ENCODE measurements at regions not wholly inside any gene's neighbourhood (a gene's known extent, or its start where the extent isn't known, plus 50 kb on each side); places are given as distances from the start of the nearest gene placed in this dataset.
A peak's percentile ranks its signal among the peaks of the same experiment; 100 is the strongest.

- no peak for DNase-seq (ENCODE audit: low spot score)
Observed at GRCh38 chr13:76516586-76516985, 369.6 kb downstream of the KCTD12 start.

GRCh38 chr13:76516013-76516412 lies 370.2 kb downstream of the KCTD12 start:
- no peak for DNase-seq (ENCODE audit: low spot score)

DNA sequence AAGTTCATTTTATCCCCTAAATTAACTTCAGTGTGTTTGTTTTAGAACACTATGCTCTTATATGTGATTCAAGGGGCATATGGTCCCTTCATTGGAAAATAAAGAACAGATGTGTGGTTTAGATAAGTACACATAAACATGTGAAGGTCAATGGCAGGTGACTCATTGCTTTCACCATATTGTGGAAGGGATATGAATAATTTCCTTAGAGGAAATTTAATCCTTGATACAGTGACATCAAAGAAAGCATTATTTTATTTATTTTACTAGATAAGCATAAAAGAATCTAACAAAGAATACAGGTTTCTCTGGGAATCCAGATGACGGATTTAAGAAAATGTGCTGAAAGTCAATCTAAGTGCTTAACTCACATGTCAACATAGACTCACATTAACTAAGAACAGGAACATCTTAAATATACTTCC lies 373.5 kb downstream of the KCTD12 start:
- no peak for DNase-seq (ENCODE audit: low spot score)

DNA sequence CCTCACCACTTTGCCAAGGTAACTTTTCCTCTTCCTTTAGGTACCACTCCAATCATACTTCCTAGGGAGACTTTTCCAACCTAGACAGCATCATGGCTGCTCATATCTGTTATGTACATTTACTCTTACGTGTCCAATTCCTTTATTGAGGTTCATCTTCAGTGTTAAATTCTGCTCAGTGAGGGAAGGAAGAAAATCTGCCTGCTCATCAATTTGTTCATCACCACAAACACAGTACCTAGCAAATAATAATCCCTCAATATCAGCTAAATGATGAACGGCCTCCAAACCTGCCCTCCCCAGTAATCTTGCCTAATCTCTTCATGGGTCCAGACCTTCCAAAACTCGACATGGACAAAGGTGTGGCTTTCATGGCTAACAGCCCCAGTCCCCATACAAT lies 380.8 kb downstream of the KCTD12 start:
- no peak for DNase-seq (ENCODE audit: low spot score)

GRCh38 chr13:76503766-76504165 lies 382.4 kb downstream of the KCTD12 start:
- DNase-seq (ENCODE audit: low spot score), result no peak

DNA sequence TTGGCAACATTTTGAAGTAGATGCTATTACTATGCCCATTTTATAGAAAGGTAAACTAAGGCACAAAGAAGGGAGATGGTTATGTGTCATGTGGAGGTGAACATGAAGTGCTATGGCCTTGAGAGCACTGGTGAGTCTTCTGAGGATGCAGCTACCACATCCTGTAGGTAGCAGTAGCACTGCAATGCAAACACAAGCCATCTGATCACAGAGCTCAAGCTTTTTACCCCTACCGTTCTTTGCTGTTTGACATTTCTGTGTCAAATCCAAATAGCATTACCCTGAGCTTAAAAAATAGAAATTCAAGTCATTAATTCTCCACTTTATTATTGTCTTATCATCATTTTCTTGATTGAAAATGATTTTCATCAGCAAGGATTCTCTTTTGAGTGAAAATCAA lies 382.9 kb downstream of the KCTD12 start:
- no peak for DNase-seq (ENCODE audit: low spot score)

DNA sequence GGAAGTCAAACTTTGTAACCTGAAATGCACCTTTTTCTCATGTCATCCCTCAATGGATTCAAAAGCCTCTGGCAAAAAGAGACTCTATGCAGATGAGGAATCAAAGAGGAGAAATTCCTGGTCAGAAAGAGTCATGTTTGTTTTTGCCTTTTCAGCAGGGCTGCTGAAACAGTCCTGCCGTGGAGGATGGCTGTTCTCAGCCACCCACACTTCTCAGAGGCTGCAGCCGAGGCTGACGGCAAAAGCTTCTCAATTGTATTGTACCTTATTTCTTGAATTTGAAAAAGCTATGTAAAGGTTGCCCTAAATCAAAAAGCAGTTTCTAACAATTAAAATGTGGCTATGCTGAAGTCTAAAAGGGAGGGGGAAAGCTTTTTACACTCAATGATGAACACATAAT lies 385.3 kb downstream of the KCTD12 start:
- no peak for DNase-seq (ENCODE audit: low spot score)

GRCh38 chr13:76499891-76500290 lies 386.3 kb downstream of the KCTD12 start:
- no peak for DNase-seq (ENCODE audit: low spot score)

DNA sequence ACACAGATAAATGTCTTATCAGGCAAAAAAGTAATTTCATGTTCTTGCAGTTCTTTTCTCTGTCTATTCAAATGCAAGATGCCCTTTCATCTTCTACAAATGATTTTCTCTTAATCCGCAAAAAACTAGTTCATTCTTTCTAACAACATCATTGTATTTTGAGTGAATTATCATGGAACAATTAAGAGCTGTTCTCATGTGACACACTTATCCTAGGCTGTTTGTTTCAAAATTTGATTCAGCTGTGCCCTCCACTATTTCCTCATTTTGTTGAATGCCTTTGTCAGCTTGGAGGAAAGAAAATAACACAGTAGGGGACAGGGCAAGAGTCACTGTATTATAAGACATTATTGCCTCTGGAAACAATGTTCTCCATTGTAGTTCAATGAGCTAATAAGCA lies 396.9 kb downstream of the KCTD12 start:
- DNase-seq (ENCODE audit: low spot score), result no peak

- no peak for DNase-seq (ENCODE audit: low spot score)
Observed at GRCh38 chr13:76481738-76482137, 404.5 kb downstream of the KCTD12 start.

GRCh38 chr13:76474966-76475365 lies 411.2 kb downstream of the KCTD12 start:
- DNase-seq (ENCODE audit: low spot score), result no peak

DNA sequence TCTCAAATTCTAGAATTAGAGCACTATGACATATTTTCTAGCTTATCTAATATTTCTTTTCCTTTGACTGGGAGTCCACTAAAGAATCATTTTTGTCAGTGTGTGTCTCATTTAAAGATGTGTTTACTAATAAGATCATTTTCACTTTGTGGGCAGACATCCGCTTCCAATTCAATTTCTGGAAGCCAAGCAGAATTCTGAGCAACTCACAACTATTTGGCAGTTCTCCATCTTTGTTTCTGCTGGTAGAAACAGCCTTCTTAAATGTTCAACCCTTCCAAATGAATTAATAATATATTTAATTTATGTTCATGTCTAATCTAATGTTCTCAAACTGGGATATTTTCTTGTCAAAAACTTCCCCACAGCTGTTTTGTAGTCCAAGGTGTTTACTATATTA lies 411.8 kb downstream of the KCTD12 start:
- DNase-seq (ENCODE audit: low spot score), result no peak

- DNase-seq (ENCODE audit: low spot score), result peak; percentile 77
Observed at GRCh38 chr13:76473552-76474134, 412.6 kb downstream of the KCTD12 start.

GRCh38 chr13:76472916-76473315 lies 413.3 kb downstream of the KCTD12 start:
- DNase-seq (ENCODE audit: low spot score), result no peak

DNA sequence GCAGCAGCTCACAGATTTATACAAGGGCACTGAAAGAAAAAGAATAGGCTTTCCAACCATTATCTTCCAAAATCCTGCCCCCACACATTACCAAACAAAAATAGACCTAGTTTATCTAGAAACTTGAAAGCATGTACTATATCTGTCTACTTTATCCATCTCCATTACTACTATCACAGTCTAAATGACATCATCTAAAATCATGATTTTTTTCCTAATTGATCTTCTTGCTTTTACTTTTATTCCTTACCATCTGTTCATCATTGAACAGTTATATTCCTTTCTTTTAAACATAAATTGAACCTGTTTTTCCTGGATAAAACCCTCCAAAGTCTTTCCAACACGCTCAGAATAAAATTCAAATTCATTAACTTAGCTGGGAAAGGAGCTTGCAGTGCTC lies 414.7 kb downstream of the KCTD12 start:
- DNase-seq (ENCODE audit: low spot score), result no peak

GRCh38 chr13:76470991-76471390 lies 415.2 kb downstream of the KCTD12 start:
- DNase-seq (ENCODE audit: low spot score), result no peak

- DNase-seq (ENCODE audit: low spot score), result no peak
Observed at GRCh38 chr13:76466043-76466442, 420.2 kb downstream of the KCTD12 start.

DNA sequence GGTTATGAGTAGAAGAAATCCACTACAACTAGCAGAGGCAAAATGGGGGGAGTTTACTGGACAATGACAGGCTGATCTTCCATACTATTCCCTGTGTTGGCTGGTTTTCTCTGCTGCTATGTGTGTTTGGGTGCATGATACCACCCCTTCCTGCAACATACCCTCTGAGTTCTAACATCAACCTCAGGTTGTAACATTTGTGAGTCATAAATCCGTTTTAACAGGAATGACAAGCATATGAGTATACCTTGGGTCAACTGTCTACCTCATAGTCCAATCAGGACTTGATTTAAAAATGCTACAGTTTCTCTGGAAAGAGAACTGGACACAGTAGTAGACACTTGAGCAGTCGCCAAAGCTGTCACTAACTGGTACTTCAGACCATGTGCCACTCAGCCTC lies 422.9 kb downstream of the KCTD12 start:
- no peak for DNase-seq (ENCODE audit: low spot score)

DNA sequence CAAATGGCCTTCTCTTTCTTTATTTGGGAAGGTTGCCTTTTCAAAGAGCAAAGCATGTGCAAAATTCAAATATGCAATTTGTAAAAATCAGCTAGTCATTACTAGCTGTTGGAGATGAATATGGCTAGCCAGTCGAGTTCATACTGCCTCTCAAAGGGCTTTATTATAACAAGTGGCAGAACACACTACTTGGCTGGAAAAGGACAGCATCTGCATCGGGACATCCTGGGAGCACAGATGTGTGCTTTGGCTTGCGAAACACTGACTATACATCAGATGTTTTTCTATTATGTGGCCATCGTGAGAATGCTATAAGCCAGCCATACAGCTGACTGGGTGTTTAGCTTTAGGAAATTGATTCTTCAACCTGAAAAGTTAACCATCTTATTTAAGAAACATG lies 424.2 kb downstream of the KCTD12 start:
- no peak for DNase-seq (ENCODE audit: low spot score)

GRCh38 chr13:76461484-76461883 lies 424.7 kb downstream of the KCTD12 start:
- no peak for DNase-seq (ENCODE audit: low spot score)

DNA sequence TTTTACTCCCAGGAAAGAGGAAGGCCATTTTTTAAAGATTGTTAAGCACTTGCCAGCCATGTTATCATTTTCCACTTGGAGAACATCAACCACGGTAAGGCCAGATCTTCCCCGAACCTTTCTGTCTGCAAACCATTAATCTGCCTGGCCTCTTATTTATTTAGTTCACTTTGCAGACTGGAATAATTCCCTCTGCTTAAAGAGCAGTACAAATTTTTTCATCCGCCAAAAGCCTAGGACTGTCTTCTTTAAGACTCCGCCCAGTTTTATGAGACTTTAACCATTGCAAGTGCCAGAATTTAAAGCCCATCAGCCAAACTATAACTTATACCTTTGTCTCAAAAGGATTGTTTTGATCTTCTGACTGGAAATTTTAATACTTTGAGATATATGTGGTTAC lies 426.3 kb downstream of the KCTD12 start:
- no peak for DNase-seq (ENCODE audit: low spot score)

DNA sequence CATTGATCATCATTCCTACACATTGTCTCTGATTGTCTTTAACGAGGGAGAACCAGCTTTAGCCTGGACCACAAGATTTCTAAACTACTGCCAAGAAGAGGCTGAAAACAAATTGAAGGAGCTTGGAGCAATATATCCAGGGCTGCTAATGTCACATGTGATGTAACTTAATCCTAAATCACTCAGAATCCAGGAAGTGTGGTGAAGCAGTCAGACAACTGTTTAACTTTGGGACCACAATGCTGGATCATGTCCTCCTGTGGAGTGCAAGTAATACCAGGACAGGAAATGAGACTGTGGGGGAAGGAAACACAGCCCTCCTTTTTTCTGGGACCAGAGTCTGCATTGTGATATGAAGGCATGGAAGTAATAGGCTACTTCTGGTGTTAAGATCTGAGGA lies 430.2 kb downstream of the KCTD12 start:
- no peak for DNase-seq (ENCODE audit: low spot score)

DNA sequence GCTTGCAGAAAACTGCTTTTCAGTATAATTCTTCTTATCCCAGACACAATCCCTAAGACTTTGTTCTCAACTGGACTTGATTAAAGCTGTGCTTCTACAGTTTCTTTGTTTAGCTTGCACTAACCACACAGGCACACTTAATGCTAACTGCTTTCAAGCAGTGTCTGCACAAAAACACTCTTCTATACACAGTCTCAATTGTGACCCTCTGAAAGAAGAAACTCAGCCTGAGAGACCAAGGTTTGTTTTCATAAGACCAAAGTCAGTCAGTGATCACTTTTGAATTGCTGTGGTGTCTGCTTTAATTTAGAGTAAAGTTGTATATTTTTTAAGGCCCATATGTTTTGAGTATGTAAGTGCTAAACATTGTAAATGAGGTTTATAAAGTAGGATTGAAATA lies 431.2 kb downstream of the KCTD12 start:
- DNase-seq (ENCODE audit: low spot score), result no peak

DNA sequence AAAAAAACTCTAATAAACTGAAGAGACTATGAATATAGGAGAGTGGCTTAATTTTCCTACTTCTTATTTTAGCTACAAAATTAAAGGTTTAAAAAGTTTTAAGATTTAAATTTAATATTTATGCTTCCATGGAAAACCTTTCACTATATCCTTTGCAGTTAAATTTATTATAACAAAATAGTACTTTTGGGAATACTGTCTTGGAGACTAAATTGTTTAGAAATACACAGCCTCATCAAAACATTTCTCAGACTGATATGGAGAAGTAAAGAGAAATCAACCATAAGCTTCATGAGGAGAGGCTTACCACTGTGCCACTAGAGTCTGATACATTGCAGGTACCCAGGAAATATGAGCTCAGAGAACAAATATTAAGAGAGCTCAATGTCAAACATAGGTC lies 436.5 kb downstream of the KCTD12 start:
- no peak for DNase-seq (ENCODE audit: low spot score)

GRCh38 chr13:76446191-76446590 lies 440.0 kb downstream of the KCTD12 start:
- DNase-seq (ENCODE audit: low spot score), result no peak
